Spleen (tissue), 11 donors: ENCODE measurements at regions not wholly inside any gene's neighbourhood (a gene's known extent, or its start where the extent isn't known, plus 50 kb on each side); places are given as distances from the start of the nearest gene placed in this dataset.

ENCODE experiments used
- DNase-seq: peaks from one replicate; pipeline ENCODE4 v3.0.0-alpha.2; 2020
- H3K27ac ChIP-seq, 8 donors: fragments of 200-600 bp; sonication (generic) in 7 of 8; 1 replicate in 4 of 8; 2 replicates in 4 of 8; pipeline versions ENCODE4 v1.5.0 to v1.8.0; 2016 to 2021; ENCODE audit warnings: inconsistent platforms in 4 of 8, mild to moderate bottlenecking in 4 of 8, moderate library complexity in 1 of 8
- H3K27me3 ChIP-seq, 7 donors: fragments of 200-600 bp; sonication (generic) in 6 of 7; replicated peaks in 1 of 7; 1 replicate in 4 of 7; 2 replicates in 3 of 7; pipeline versions ENCODE4 v1.5.0 to v1.8.0; 2016 to 2021; ENCODE audit warnings: inconsistent platforms in 3 of 7, mild to moderate bottlenecking in 1 of 7
- H3K36me3 ChIP-seq, 6 donors: fragments of 200-600 bp; sonication (generic) in 5 of 6; 1 replicate in 4 of 6; 2 replicates in 2 of 6; pipeline versions ENCODE4 v1.5.0 to v1.8.0; 2016 to 2021; ENCODE audit warnings: inconsistent platforms in 2 of 6
- H3K4me1 ChIP-seq, 6 donors: fragments of 200-600 bp; sonication (generic) in 5 of 6; 1 replicate in 3 of 6; 2 replicates in 3 of 6; pipeline versions ENCODE4 v1.5.0 to v1.8.0; 2016 to 2021; ENCODE audit warnings: inconsistent platforms in 3 of 6
- H3K4me3 ChIP-seq, 8 donors: fragments of 200-600 bp; sonication (generic) in 7 of 8; 1 replicate in 4 of 8; 2 replicates in 4 of 8; pipeline versions ENCODE4 v1.5.0 to v1.8.0; 2016 to 2021; ENCODE audit warnings: inconsistent platforms in 4 of 8, mild to moderate bottlenecking in 4 of 8, moderate library complexity in 2 of 8
- H3K9me3 ChIP-seq, 8 donors: fragments of 200-600 bp; sonication (generic) in 7 of 8; 1 replicate in 4 of 8; 2 replicates in 4 of 8; pipeline versions ENCODE4 v1.5.0 to v1.8.0; 2016 to 2021; ENCODE audit warnings: inconsistent platforms in 4 of 8
- CTCF ChIP-seq, 11 experiments: fragments of 200-600 bp in 7 of 11; fragments of 450-650 bp in 4 of 11; sonication (generic) in 4 of 11; IDR thresholded peaks in 8 of 11; conservative IDR thresholded peaks in 3 of 11; 1 replicate in 7 of 11; 2 replicates in 4 of 11; pipeline versions ENCODE4 v1.4.0 to v1.8.0; 2016 to 2021; ENCODE audit warnings: antibody characterized with exemption in 11 of 11, inconsistent platforms in 4 of 11, mild to moderate bottlenecking in 1 of 11
- POLR2A ChIP-seq, 3 donors: fragments of 450-650 bp; IDR thresholded peaks; one replicate each; pipeline ENCODE4 v1.5.1; 2017; ENCODE audit warnings: antibody characterized with exemption in 3 of 3, mild to moderate bottlenecking in 1 of 3
- POLR2AphosphoS5 ChIP-seq, 3 donors: sonication (generic); formaldehyde crosslinking; IDR thresholded peaks; one replicate each; pipeline ENCODE4 v1.5.1; 2017; ENCODE audit warnings: antibody characterized with exemption in 3 of 3
- WGBS, 5 donors: extraction: QIAGEN DNeasy Blood & Tissue Kit in 3 of 5; methylation state at CpG; one replicate each; pipeline versions ENCODE4 v1.1.5 to v1.1.7; 2013 to 2018; 5-methylcytosine and 5-hydroxymethylcytosine counted together
- intact Hi-C: fragments of 100-400 bp; cut with DNase I; formaldehyde crosslinking; loops from one replicate; pipeline ENCODE4 v1.15.0; 2023; ENCODE audit warnings: low total_unique reads
- donor health status: healthy with polysubstance abuse.
- donor health status: DM: no; HTN: no; CAD: no; lungs with moderate emphysema.
- donor health status: DM: no; HTN: no; CAD: no.
- donor health status: Bipolar disorder and iron deficiency.
- donor health status: healthy.
- donor health status: DM: no; HTN: no; CAD: no.
- donor health status: DM: yes; HTN: yes; CAD: no.

GRCh38 chr18:76634564-76634963 is 139.5 kb upstream of the ZNF516 start:
- peaks cover 0 to 3% (median 0%) of the 10 kb centered on the region in 8 donors for H3K9me3 ChIP-seq
- no peaks in the 10 kb centered on the region for H3K4me1 ChIP-seq
- peaks cover 0 to 8% (median 0%) of the 10 kb centered on the region in 7 donors for H3K27me3 ChIP-seq
- H3K27ac ChIP-seq: no peak overlapping the region
- no peaks in the 10 kb centered on the region for H3K36me3 ChIP-seq
- DNase-seq: no peak
- H3K4me3 ChIP-seq: no peak overlapping the region
- intact Hi-C loops: no loop called here
- WGBS, 5 donors: 46 to 69% (median 58%) methylated on average over 3 of the region's 3 CpGs
- no peak for TF ChIP-seq POLR2A (IDR thresholded peaks at IDR 0.05)
- TF ChIP-seq POLR2AphosphoS5 (IDR thresholded peaks at IDR 0.05): no peak
- TF ChIP-seq CTCF (IDR thresholded peaks at IDR 0.05 in 8 of 11, conservative IDR thresholded peaks at IDR 0.05 in 3 of 11): no peak

- WGBS, 5 donors: 75 to 94% (median 85%) methylated on average over 2 of the region's 2 CpGs
- TF ChIP-seq CTCF (IDR thresholded peaks at IDR 0.05 in 8 of 11, conservative IDR thresholded peaks at IDR 0.05 in 3 of 11) (no peak), POLR2A (IDR thresholded peaks at IDR 0.05) (no peak), POLR2AphosphoS5 (IDR thresholded peaks at IDR 0.05) (no peak)
- no peak overlapping the region for H3K4me3 ChIP-seq
- DNase-seq: no peak
- intact Hi-C loops: no loop called here
- no peaks in the 10 kb centered on the region for H3K4me1 ChIP-seq
- H3K9me3 ChIP-seq: peaks cover 0 to 3% (median 0%) of the 10 kb centered on the region in 8 donors
- H3K27ac ChIP-seq: no peak overlapping the region
- peaks cover 0 to 6% (median 0%) of the 10 kb centered on the region in 7 donors for H3K27me3 ChIP-seq
- no peaks in the 10 kb centered on the region for H3K36me3 ChIP-seq
These were observed 138.7 kb upstream of the ZNF516 start for GRCh38 chr18:76633588-76634269.

- Histone ChIP-seq H3K4me1 (no peaks in the 10 kb centered on the region), H3K36me3 (no peaks in the 10 kb centered on the region), H3K4me3 (no peak overlapping the region), H3K9me3 (peaks cover 0 to 10% (median 0%) of the 10 kb centered on the region in 8 donors), H3K27me3 (peaks cover 0 to 10% (median 0%) of the 10 kb centered on the region in 7 donors), H3K27ac (no peak overlapping the region)
- intact Hi-C loops: no loop called here
- WGBS, 5 donors: 85 to 98% (median 93%) methylated on average over 1 of the region's 1 CpG
- TF ChIP-seq POLR2AphosphoS5 (IDR thresholded peaks at IDR 0.05) (no peak), CTCF (IDR thresholded peaks at IDR 0.05 in 8 of 11, conservative IDR thresholded peaks at IDR 0.05 in 3 of 11) (no peak), POLR2A (IDR thresholded peaks at IDR 0.05) (no peak)
- no peak for DNase-seq
These were observed 132.4 kb upstream of the ZNF516 start for GRCh38 chr18:76627444-76627843.

- no peaks in the 10 kb centered on the region for H3K36me3 ChIP-seq
- peaks cover 0 to 10% (median 0%) of the 10 kb centered on the region in 8 donors for H3K9me3 ChIP-seq
- intact Hi-C loops: no loop called here
- DNase-seq: no peak
- H3K27me3 ChIP-seq: peaks cover 0 to 10% (median 0%) of the 10 kb centered on the region in 7 donors
- peaks cover 0 to 2% (median under 1%) of the 10 kb centered on the region in 6 donors for H3K4me1 ChIP-seq
- H3K27ac ChIP-seq: no peak overlapping the region
- H3K4me3 ChIP-seq: no peak overlapping the region
- TF ChIP-seq CTCF (IDR thresholded peaks at IDR 0.05 in 8 of 11, conservative IDR thresholded peaks at IDR 0.05 in 3 of 11) (no peak), POLR2AphosphoS5 (IDR thresholded peaks at IDR 0.05) (no peak)
These were observed 131.9 kb upstream of the ZNF516 start for GRCh38 chr18:76626991-76627390.
